DMS53 treated with DMSO at 0.1 percent for 48 hours (cell line): ENCODE measurements at regions not wholly inside any gene's neighbourhood (a gene's known extent, or its start where the extent isn't known, plus 50 kb on each side); places are given as distances from the start of the nearest gene placed in this dataset.

Experiments used
- DNase-seq: peaks from one replicate; lab custom pipeline; 2025; ENCODE audit not compliant: unreplicated experiment; lab: John Stamatoyannopoulos, UW

GRCh38 chr4:24666316-24666715 lies 82.0 kb upstream of the DHX15 start:
- no peak for DNase-seq

- DNase-seq: no peak
These were observed 82.6 kb upstream of the DHX15 start for GRCh38 chr4:24666816-24667477.

- no peak for DNase-seq
These were observed 84.6 kb upstream of the DHX15 start for GRCh38 chr4:24668956-24669355.

- DNase-seq: no peak
These were observed 85.4 kb upstream of the DHX15 start for GRCh38 chr4:24669751-24670150.

GRCh38 chr4:24671849-24672248 lies 87.5 kb upstream of the DHX15 start:
- no peak for DNase-seq

- no peak for DNase-seq
These were observed 88.5 kb upstream of the DHX15 start for GRCh38 chr4:24672880-24673279.

- DNase-seq: no peak
These were observed 89.9 kb upstream of the DHX15 start for GRCh38 chr4:24674279-24674678.

- no peak for DNase-seq
These were observed 91.5 kb upstream of the DHX15 start for GRCh38 chr4:24675721-24676389.

- no peak for DNase-seq
These were observed 93.6 kb upstream of the DHX15 start for GRCh38 chr4:24677909-24678308.

- DNase-seq: no peak
These were observed 96.5 kb upstream of the DHX15 start for GRCh38 chr4:24680746-24681448.

GRCh38 chr4:24683116-24683515 lies 98.8 kb upstream of the DHX15 start:
- DNase-seq: no peak

- DNase-seq: peak; percentile 65
These were observed 102.7 kb upstream of the DHX15 start for GRCh38 chr4:24686866-24687692.

- no peak for DNase-seq
These were observed 104.1 kb upstream of the DHX15 start for GRCh38 chr4:24688453-24688852.

- DNase-seq: no peak
These were observed 104.9 kb upstream of the DHX15 start for GRCh38 chr4:24689212-24689611.

- no peak for DNase-seq
These were observed 104.9 kb upstream of the SOD3 start for GRCh38 chr4:24690436-24690835.

- DNase-seq: no peak
These were observed 101.7 kb upstream of the SOD3 start for GRCh38 chr4:24693636-24694035.

GRCh38 chr4:24700118-24700517 lies 95.3 kb upstream of the SOD3 start:
- no peak for DNase-seq

GRCh38 chr4:24701683-24702082 lies 93.7 kb upstream of the SOD3 start:
- DNase-seq: no peak

- no peak for DNase-seq
These were observed 93.1 kb upstream of the SOD3 start for GRCh38 chr4:24702281-24702680.

GRCh38 chr4:24703298-24703697 lies 92.1 kb upstream of the SOD3 start:
- no peak for DNase-seq

GRCh38 chr4:24704149-24704548 lies 91.2 kb upstream of the SOD3 start:
- no peak for DNase-seq
